Hepatic stellate cell (primary cell): ENCODE measurements at regions not wholly inside any gene's neighbourhood (a gene's known extent, or its start where the extent isn't known, plus 50 kb on each side); places are given as distances from the start of the nearest gene placed in this dataset.

Experiments used
- DNase-seq: peaks from one replicate; pipeline ENCODE4 v3.0.0; 2011; ENCODE audit warnings: low spot score

DNA sequence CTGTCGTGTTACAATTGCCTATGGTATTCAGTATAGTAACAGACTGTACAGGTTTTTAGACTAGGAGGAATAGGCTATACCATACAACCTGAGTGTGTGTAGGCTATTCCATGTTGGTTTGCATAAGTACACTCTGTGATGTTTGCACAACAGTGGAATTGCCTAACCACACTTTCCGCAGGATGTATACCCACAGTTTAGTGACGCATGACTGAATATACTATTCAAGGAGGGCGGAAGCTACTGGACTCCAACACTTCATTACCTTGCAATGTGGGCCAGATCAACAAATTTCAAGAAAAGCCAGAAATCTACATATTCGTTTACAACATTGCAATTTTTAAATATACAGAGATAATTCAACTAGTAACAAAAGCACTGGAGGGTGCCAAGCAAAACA, 317.2 kb downstream of the PDGFC start:
- DNase-seq = no peak

DNA sequence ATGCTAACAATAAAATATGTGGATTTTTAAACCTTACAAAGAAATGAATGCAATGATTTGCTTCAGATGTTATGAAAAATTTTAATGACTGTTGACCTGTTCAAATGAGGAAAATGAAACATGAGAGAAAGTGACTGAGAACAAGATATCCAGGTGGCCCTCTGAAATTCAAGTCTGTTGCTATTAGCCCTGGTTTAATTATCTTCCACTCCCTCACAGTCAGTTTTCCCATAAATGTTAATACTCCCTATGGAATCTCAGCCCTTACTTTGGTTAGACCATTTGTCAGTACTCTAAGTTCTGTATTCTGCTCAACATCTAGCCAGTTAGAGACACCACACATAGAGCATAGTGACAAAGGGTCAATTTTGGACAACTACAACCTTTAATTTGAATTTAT, 327.8 kb downstream of the PDGFC start:
- DNase-seq = no peak

DNA sequence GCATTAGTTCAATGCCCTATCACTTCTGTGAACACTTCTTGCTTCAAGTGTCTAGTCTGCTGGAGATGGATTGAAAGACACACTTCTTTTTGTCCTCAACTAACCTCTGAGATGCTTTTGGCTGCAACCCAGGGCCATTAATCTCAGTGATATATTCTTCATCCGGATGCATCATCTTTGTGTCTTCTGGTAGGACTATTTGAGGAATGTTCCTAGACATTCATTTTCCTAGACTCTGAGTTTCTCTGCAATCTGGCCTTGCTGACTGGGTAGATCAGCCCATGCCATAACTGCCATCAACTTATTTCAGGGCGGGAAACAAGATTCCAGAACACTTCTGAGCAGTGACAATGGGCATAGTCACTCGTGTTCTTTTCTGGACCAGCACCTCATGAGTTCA, 329.4 kb downstream of the PDGFC start:
- no peak for DNase-seq

DNA sequence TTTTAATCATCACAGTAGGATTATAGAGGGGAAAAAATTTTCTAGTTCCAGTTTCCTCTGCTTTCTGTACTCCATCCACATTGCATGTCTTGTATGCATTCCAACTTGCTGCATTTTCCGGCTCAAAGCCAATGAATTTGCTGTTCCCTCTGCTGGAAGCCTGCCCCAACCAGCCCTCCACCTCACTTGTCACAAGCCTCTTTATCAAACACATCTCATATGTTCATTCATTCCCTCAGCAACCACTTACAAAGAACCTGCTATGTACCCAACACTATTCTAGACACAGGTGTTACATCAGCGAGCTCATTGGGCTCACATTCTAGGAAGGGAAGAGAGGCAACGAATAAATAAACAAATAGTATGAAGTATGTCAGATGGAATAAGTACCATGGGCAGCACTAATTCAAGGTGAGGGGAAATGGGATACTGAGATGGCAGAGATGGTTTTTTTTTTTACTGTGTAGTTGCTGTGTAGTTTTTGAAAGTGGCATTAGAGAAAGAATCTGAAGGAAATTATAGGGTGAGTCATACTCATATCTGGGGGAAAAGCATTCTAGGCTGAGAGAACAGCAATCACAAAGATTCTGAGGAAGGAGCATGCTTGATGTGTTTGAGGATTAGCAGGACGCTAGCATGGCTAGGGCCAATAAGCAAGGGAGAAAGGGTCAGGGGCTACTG, 332.5 kb downstream of the PDGFC start:
- no peak for DNase-seq

DNA sequence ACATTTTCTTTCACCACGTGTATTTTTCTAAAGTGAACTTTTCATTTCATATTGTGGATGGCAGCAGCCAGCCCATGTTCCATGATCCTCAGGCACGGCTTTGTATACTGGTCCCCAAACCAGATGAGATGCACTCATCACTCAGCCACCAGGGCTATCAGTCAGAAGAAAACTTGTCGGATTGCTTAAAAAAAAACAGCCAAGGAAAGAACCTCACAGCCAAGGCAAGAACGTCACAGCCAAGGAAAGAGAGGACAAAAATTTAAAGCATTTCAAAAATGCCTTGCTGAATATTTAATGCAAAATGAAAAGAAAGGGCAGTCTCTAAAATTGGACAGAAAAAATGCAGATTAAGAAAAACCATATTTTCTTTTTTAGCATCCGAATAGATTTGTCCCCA, 333.3 kb downstream of the PDGFC start:
- DNase-seq = peak; percentile 22

DNA sequence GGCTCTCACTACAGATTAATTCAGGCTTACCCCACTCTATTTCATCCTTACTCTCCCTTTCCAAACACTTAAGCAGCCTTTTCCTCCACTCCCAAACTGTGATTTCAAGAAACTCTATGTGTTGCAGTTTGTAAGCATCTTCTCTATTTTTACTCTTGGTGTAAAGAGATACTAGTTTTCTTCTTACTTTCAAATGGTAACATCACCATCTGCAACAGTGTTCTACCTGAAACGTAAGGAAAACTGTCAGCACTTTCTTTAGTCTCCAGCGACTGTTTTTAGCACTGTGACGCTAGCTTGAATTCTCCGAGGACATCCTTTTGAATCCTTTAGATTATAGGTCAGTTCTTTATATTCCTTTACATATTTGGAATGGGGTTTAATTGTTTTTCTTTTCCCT, 335.2 kb downstream of the PDGFC start:
- no peak for DNase-seq

DNA sequence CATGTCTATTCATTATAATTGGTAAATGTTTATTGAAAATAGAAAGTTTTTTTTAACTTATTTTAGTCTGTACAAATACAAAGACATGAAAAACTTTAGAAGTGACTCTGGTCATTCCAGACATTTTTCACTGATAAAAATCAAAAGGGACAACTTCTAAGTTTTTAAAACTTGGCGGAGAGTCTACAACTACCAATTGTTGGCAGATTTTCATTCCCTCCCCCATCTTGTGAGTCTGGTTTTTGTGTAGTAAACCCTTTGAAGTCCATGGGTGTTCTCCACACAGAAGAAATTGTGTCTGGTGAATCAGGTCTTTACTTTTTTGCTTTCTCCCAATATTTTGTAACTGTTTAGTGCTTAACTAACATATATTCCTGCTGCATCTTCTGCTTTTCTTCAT, 336.5 kb downstream of the PDGFC start:
- DNase-seq = no peak

DNA sequence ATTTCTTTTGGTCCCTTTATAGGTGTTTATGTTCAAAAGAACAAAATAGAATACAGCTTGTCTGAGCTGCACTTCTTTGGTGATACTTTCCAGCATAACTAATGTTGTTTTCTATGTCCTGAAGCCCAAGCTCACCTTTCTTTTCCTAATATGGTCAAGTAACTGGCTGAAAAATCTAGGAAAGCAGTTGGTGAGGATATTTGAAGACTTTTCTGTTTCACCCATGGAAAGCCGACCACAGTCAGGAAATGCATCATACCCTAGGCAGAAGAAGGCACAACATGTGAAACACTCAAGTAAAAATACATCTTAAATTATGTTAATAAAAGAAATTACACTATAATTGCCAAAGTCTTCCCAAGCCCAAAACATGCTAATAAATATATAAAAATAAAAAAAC, 337.0 kb downstream of the PDGFC start:
- DNase-seq = no peak

DNA sequence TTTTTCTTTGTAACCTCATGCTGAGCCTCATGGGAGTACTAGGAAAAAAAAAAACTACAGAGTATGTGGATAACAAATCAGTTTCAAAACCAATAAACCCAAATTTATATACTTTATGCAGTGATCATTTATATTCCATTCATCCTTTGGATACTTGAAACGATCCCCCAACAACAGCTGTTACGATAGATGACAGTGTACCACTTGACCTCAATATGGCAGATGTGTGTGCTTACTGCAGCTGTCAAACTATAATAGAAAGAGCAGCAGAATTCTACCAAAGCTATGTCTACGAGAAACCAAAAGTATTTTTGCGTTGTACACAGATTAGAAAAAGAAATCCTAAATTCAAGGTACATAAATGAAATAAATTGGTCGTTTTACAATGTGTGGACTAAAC, 337.8 kb downstream of the PDGFC start:
- no peak for DNase-seq

DNA sequence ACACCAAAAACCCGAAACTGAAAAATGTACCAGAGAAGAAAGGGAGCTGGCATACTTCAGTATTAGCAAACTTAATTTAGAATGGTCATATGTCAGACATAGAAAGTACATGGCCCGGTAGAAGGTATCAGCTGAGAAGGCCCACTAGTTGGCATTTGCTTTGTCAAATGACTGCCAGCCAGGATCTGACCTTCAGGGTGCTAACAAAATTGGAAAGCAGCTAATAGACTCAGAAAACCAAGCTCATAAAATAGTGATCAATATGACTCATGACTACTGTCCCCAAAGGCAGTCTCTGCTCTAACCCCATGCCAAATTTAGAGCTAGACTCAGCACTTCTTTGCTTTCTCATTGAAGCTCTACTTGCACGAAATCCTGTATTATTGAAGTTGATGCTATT, 342.7 kb downstream of the PDGFC start:
- DNase-seq = no peak

DNA sequence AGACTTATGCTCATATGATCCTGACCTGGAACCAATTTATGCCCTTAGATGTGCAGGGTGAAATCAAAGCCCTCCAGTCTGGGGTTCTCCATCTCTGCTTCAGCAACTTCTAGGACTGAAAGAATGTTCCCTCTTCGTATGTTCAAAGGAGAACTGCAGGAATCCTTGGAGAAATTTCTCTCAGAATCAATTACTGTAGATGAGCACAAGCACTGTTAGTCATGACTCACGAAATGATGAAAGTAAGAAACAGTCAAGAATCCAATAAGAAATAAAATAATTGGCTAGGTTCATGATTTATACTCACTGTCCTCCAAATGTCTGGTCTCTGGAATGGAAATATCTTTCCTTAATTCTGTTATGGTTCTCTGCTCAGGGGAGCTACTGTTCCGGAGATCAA, 348.2 kb downstream of the PDGFC start:
- no peak for DNase-seq

DNA sequence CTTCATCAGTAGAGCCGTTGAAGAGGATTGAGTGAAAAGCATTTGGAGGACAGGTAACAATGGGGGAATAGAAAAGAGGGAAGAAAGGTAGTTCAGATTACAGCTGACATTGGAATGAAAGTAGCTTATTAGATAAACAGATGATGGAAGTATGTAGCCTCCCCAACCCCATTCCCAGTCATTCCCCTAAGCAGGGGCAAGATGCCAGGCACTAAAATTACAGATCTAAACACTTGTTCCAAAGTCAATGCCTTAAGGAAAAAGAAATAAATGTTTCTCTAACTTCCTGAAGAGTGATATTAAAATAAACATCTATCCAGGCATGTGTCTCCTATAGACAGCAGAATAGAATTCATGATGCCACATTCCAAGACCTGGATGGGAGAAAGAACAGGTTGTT, 350.8 kb downstream of the PDGFC start:
- no peak for DNase-seq

DNA sequence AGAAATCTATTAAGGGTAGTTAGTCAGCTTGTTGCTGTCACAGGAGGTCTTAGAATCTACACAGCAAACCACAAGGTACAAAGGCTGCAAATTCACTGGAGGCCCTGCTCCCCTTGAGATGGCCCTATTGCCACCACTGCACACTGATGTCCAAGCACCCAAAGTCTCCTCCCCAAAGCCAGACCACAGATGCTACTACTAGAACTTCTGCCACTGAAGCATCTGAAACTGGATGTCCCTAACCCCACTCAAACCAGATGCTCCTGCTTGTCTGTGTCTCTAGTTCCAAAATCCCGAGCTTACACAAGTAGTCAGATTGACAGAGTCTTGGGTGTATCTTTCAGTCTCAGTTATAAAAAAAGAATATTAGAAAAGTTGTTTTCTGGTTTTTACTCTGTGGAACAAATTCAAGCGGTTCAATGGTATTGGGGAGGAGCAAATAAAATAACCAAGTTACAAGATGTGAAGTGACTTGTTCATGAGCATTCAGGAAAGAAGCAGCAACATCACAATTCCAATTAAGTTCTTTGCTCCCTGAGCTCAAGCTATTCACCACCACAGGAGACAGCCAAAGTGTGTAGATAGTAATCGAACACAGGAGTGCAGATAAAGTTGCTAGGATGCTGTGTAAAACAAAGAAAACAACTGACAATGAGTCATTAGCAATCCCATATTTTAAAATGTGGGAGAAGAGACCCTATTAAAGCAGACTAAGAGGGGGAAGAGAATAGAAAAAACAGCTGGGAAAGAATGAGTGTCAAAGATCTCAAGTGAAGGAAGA, 352.3 kb downstream of the PDGFC start:
- no peak for DNase-seq

DNA sequence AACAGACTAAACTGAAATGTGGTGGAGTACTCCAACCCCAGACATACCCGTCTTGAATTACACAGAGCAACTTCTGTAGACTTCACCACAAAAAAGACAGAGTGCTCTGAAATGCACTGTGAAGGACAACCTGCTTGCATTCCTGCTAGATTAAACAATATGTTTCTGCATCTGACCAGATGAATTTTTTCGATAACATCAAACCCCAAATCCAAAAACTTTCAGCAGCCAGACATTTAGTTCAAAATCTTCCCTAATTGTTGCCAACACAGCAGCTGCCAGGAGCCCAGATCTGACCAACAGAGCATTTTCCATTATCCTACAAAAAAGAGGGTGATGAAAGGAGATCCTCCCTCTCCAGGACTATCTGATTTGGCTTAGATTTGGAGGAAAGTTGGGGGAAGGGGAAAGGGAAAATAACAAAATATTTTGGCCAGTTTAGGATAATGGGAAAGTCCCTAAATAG, 356.5 kb downstream of the PDGFC start:
- peak; percentile 21 for DNase-seq

DNA sequence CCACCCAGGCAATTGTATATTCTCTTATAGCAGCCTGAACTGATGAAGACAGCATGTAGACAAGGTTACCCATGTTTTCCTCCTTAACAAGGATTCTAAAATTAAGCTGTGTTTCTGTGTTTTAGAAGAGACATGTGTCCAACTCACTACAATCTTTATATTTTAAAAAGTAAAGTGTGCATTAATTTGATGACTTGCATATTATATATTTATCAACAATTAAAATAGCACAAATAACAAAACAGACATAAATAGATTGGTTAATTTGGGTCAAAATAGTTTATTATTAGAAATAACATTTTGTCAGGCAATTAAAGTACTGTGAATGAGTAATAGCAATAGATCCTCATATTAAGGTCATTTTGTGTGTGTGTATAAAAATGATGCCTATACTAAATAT, 357.1 kb downstream of the PDGFC start:
- no peak for DNase-seq

DNA sequence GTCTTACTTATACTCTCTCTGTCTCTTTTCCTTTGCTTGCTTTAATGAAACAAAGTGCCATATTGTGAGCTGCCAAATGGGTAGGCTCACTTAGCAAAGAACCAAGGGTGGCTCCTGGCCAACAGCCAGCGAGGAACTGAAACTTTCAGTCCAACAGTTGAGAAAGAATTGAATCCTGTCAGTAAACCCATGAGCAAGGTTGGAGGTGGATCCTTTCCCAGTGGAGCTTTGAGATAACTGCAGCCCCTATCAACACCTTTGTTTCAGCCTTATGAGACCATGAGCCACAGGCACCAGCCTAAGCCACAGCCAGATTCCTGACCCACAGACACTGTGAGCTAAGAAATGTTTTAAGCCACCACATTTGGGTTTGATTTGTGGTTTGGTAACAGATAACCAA, 362.2 kb downstream of the PDGFC start:
- DNase-seq = no peak

DNA sequence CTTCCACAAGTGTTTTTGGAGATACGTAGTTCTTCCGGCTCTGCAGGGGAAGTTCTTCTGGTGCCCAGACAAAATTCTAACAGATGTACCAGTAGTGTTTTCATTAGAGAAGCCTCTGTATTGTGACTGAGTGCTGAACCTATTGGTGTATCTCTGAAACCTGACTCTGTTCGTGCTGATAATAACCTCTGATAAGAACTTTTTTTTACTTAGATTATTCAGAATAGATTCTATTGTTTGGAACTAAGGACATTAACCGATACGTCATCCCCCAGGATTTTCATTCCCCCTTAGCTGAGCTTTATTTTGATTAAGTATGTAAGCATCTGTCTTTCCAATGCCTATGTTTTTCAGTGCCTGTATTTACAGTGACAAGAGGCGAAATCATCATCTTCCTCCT, 362.9 kb downstream of the PDGFC start:
- DNase-seq = no peak

DNA sequence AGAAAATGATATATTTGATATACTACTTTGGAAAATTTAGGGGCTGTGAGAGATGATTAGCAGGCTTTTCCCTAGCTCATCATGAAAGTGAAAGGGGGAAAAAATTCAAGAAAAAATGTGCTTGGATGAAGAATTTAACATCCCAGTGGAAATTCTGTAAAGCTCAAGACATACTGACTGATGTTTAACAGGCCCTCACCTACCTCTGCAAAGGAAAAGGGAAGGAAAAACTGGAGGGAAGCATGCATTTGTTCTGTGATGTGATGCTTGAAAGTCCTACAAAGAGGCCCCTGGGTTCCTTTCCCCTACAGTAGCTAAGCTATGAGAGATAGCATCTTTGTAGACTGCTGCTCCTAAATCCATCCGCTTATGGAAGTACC, 364.1 kb downstream of the PDGFC start:
- DNase-seq = no peak

DNA sequence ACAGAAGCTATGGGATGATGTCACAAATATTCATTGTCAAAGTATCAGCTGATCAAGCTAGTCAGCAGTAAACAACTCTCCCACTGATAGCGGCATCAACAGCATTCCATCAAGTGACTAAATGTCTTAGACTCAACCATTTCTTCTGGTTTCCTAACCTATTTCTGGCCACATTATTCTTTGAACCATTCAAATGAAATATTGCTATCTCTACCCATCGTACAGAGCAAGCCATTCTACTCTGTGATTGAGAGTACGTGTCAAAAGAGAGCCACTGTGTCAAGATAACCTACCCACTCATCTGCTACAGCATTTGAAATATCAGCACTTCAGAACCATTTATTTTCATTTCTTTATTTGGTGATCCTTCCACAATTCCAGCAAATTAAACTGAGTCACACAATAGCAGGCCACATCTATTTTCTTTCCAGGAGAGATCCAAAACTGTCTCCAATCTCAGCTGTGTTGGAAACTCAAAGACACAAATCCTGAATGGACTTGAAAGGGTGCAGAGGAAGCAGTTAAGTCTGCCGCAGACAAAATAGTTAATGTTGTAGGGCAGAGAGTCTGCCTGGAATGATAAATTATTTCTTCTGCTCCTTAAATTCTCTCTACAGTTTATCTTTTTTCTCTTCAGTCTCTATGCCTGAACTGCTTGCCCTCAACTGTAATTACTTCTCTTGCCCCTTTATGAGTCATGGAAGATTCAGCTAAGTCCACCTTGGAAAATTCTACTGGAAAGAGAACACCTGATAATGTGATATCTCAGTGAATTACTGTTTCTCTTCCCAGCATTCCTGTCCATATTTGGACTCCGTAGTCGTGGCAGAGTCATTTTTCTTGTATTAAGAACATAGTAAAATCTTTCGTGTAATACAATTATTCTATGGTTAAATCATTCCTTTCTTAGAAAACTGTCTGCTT, 364.8 kb downstream of the PDGFC start:
- no peak for DNase-seq

DNA sequence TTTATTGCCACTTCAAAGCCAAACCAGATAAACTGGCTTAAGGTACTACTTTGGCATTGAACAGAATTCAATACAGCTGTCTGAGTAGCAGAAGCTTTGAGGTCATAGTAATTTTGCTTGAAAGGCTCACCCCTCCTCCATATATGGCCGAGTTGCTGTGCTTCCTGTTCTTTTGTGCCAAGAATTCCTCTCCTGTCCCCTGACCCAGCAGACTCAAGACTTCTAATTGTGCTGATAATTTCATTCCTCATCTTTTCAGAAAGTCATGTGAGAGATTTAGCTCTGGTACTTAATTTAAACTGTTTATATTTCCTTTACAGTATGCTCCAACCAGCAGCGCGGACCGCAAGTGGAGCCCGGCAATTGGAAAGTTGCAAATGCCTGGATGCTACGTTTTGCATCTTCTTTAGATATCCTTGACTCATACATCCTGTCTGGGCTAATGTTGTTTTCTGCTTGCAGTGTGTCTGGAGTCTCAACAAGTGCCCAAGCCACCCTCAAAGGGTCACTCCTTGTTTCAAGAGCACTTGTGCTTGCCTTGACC, 373.4 kb downstream of the PDGFC start:
- peak; percentile 11 for DNase-seq

DNA sequence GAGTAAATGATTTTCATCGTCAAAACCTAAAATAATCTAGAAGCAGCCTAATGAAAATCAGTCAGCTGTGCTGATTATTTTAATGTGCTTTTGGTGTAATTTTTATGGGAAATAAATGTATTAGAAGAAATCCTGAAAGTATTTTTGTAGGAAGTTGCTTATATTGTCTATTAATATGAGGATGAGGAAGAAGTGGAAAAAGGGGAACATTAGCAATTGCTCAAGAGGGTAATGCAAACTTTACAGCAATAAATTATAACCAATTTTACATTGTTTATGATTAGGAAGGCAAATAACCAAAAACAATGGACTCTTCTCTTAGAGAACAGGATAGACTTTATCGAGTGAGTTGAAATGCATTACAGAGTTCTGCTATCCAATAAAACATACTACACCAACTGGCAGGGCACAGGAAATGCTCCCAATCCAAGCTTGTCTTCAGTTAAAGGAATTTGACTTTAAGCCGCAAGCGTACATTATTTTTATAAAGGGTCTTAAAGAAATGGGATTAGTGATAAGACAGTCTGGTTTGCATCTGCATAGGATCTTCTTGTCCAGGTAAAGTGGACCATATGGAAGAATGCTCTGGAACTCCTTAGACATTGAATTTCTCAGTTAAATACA, 374.8 kb downstream of the PDGFC start:
- DNase-seq = no peak

DNA sequence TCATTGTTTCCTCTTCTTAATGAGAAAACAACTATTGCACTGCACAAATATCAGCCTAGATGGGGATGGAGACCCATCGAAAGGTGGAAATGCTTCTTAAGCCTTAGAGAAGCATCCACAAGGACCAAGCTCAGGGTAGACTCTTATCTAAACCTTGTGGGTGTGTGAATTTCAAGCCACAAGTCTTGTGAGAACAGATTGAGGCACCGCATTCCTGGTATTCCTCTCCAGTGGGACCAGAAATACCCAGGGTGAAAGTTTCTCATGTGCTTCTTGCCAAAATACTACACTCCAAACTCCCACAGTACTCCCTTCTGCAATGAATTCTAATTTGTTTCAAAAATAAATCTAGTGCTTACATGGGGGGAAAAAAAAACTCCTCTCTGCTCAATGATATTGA, 375.6 kb downstream of the PDGFC start:
- no peak for DNase-seq
